HG03196 (cell line): ENCODE measurements at regions not wholly inside any gene's neighbourhood (a gene's known extent, or its start where the extent isn't known, plus 50 kb on each side); places are given as distances from the start of the nearest gene placed in this dataset.
"Not testable (repeated sequence)": the region's sequence is repeated elsewhere in the genome, so short reads cannot be mapped to it uniquely, and the experiment has no call there.

Source experiments
- ATAC-seq: cut with Tn5 transposase; IDR thresholded peaks from one replicate; pipeline ENCODE4 v1.9.1; 2021; ENCODE audit not compliant: unreplicated experiment

- not testable (repeated sequence) for ATAC-seq
These were observed 124.3 kb downstream of the PTCHD1 start for GRCh38 chrX:23458957-23459356.

- ATAC-seq: no peak
These were observed 130.6 kb downstream of the PTCHD1 start for GRCh38 chrX:23465105-23465791.

GRCh38 chrX:23465985-23466384 is 131.3 kb downstream of the PTCHD1 start:
- ATAC-seq: no peak

GRCh38 chrX:23478056-23478455 is 143.4 kb downstream of the PTCHD1 start:
- no peak for ATAC-seq

GRCh38 chrX:23478561-23478960 is 143.9 kb downstream of the PTCHD1 start:
- ATAC-seq: no peak

GRCh38 chrX:23482561-23482960 is 147.9 kb downstream of the PTCHD1 start:
- no peak for ATAC-seq

- no peak for ATAC-seq
These were observed 148.7 kb downstream of the PTCHD1 start for GRCh38 chrX:23483396-23483795.

GRCh38 chrX:23493941-23494374 is 159.3 kb downstream of the PTCHD1 start:
- ATAC-seq: no peak

GRCh38 chrX:23494741-23495140 is 160.1 kb downstream of the PTCHD1 start:
- ATAC-seq: no peak

- peak; percentile 61 for ATAC-seq
These were observed 163.3 kb downstream of the PTCHD1 start for GRCh38 chrX:23497919-23498318.

GRCh38 chrX:23501974-23502373 is 165.3 kb upstream of the PRDX4 start:
- ATAC-seq: no peak

GRCh38 chrX:23503835-23504539 is 163.3 kb upstream of the PRDX4 start:
- ATAC-seq: no peak

GRCh38 chrX:23504540-23504884 is 162.8 kb upstream of the PRDX4 start:
- ATAC-seq: no peak

- no peak for ATAC-seq
These were observed 162.4 kb upstream of the PRDX4 start for GRCh38 chrX:23504895-23505294.

GRCh38 chrX:23505531-23506303 is 161.6 kb upstream of the PRDX4 start:
- ATAC-seq: no peak

GRCh38 chrX:23509256-23509655 is 158.0 kb upstream of the PRDX4 start:
- ATAC-seq: no peak

- ATAC-seq: no peak
These were observed 155.5 kb upstream of the PRDX4 start for GRCh38 chrX:23511793-23512192.

GRCh38 chrX:23513121-23513520 is 154.2 kb upstream of the PRDX4 start:
- ATAC-seq: no peak

- no peak for ATAC-seq
These were observed 153.2 kb upstream of the PRDX4 start for GRCh38 chrX:23514082-23514481.

- no peak for ATAC-seq
These were observed 152.3 kb upstream of the PRDX4 start for GRCh38 chrX:23515028-23515427.

GRCh38 chrX:23523026-23523657 is 144.2 kb upstream of the PRDX4 start:
- not testable (repeated sequence) for ATAC-seq
